Cardiac fibroblast (primary cell): ENCODE measurements at regions not wholly inside any gene's neighbourhood (a gene's known extent, or its start where the extent isn't known, plus 50 kb on each side); places are given as distances from the start of the nearest gene placed in this dataset.

ENCODE experiments used
- DNase-seq, 2 donors: peaks; one replicate each; pipeline versions ENCODE4 v3.0.0 to v3.0.0-alpha.2; 2010; ENCODE audit warnings: low read depth in 2 of 2
- H3K4me3 ChIP-seq, 2 donors: replicated peaks in 1 of 2; 1 replicate in 1 of 2; 2 replicates in 1 of 2; pipeline ENCODE4 v1.5.1; 2011; ENCODE audit warnings: low read depth in 2 of 2, low read length in 2 of 2, mild to moderate bottlenecking in 2 of 2, moderate library complexity in 1 of 2
- CTCF ChIP-seq: IDR thresholded peaks from one replicate; pipeline ENCODE4 v1.5.1; 2011; ENCODE audit warnings: low read depth, mild to moderate bottlenecking, low read length, inconsistent platforms

- DNase-seq = peak; percentile 15 to 52
- no peak for TF ChIP-seq CTCF
- H3K4me3 ChIP-seq = no peak overlapping the region
Observed at GRCh38 chr15:35986191-35986721, 440.3 kb upstream of the DPH6 start.

- DNase-seq = no peak
- no peak for TF ChIP-seq CTCF
- H3K4me3 ChIP-seq = no peak overlapping the region
Observed at GRCh38 chr15:35987056-35987455, 441.1 kb upstream of the DPH6 start.

- H3K4me3 ChIP-seq = no peak overlapping the region
- no peak for DNase-seq
- no peak for TF ChIP-seq CTCF
Observed at GRCh38 chr15:35991386-35991785, 445.4 kb upstream of the DPH6 start.

GRCh38 chr15:35992791-35993190 lies 446.8 kb upstream of the DPH6 start:
- TF ChIP-seq CTCF = no peak
- no peak overlapping the region for H3K4me3 ChIP-seq
- DNase-seq = no peak

GRCh38 chr15:35993196-35993595 lies 447.2 kb upstream of the DPH6 start:
- no peak overlapping the region for H3K4me3 ChIP-seq
- no peak for DNase-seq
- TF ChIP-seq CTCF = no peak

GRCh38 chr15:35994876-35995275 lies 448.9 kb upstream of the DPH6 start:
- H3K4me3 ChIP-seq = no peak overlapping the region
- TF ChIP-seq CTCF = no peak
- DNase-seq = no peak

GRCh38 chr15:35998663-35999602 lies 453.0 kb upstream of the DPH6 start:
- no peak for TF ChIP-seq CTCF
- no peak for DNase-seq
- no peak overlapping the region for H3K4me3 ChIP-seq
